ENCODE measurements at regions not wholly inside any gene's neighbourhood (a gene's known extent, or its start where the extent isn't known, plus 50 kb on each side); places are given as distances from the start of the nearest gene placed in this dataset.

DNA sequence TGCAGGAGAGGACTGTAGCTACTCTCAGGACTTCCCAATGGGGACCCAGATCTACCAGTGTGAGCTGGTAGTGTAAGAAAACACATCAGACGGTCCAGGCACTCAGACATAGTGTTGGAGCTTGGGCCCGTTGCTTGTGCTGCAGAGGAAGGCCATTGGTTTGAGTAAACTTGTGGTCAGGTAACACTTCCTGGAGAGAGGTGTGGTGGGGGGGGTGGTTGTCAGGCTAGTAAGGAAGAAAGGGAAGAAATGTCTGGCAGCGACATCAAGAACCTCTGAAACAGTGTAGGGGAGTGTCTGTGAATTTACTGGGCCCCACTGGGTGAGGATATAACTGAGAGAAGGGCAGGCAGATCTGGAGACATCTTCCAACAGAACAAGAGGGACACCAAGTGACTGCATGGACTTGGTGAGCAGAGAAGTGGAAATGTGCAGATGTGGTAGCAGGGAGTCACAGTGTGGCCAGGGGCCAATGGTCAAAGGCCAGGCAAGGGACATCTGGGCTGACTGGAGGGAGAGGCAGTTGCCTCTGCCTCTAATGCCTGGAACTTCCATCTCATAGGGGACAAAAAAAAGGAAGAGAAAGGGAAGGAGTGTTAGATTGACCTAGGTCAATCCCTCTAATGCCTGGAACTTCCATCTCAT is 63.7 kb upstream of the MRPS22 start:
- Histone ChIP-seq H3K4me1 (ENCODE audit: insufficient read depth, insufficient read length) (no peaks in the 10 kb centered on the region), H3K4me3 (ENCODE audit: insufficient read length, low read depth) (no peak overlapping the region), H3K9me3 (ENCODE audit: insufficient read depth, low read length) (peaks cover 4% of the 10 kb centered on the region; the same call in 1 of the 2 replicates), H3K36me3 (ENCODE audit: insufficient read depth, insufficient read length, low read length) (no peaks in the 10 kb centered on the region), H3K9ac (ENCODE audit: insufficient read length, low read depth) (no peak overlapping the region), H3K27me3 (ENCODE audit: insufficient read depth, insufficient read length) (no peaks in the 10 kb centered on the region)
- TF ChIP-seq SUZ12 (IDR thresholded peaks at IDR 0.05; ENCODE audit: extremely low read depth, insufficient read depth, insufficient read length) (no peak), ZNF274 (IDR thresholded peaks at IDR 0.05; ENCODE audit: low read depth, low read length) (no peak), YY1 (IDR thresholded peaks at IDR 0.05; ENCODE audit: insufficient read depth, insufficient read length) (no peak)
- no peak for DNase-seq (ENCODE audit: low read depth, low spot score)

DNA sequence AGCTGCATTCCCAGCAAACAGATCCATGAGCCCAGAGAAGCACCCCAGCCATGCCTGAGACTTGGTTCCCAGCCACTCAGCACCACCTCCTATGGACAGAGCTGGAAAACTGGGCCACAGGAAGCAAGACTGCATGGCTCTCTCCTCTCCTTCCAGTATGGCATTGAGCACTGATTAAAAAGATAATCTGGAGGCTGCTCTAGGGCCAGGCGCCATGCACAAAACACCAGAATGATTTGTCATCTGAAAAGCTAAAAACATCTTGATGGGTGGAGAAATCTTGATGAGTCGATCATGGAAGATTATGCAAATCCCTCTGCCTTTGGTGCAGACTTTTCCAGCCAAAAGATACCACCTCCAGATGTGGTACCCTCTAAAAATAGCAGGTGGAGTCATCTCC is 62.7 kb upstream of the MRPS22 start:
- Histone ChIP-seq H3K4me1 (ENCODE audit: insufficient read depth, insufficient read length) (no peaks in the 10 kb centered on the region), H3K4me3 (ENCODE audit: insufficient read length, low read depth) (no peak overlapping the region), H3K36me3 (ENCODE audit: insufficient read depth, insufficient read length, low read length) (no peaks in the 10 kb centered on the region), H3K27me3 (ENCODE audit: insufficient read depth, insufficient read length) (no peaks in the 10 kb centered on the region), H3K9ac (ENCODE audit: insufficient read length, low read depth) (no peak overlapping the region), H3K9me3 (ENCODE audit: insufficient read depth, low read length) (peaks cover 4% of the 10 kb centered on the region; the same call in 1 of the 2 replicates)
- TF ChIP-seq YY1 (IDR thresholded peaks at IDR 0.05; ENCODE audit: insufficient read depth, insufficient read length) (no peak), ZNF274 (IDR thresholded peaks at IDR 0.05; ENCODE audit: low read depth, low read length) (no peak), SUZ12 (IDR thresholded peaks at IDR 0.05; ENCODE audit: extremely low read depth, insufficient read depth, insufficient read length) (no peak)
- no peak for DNase-seq (ENCODE audit: low read depth, low spot score)

DNA sequence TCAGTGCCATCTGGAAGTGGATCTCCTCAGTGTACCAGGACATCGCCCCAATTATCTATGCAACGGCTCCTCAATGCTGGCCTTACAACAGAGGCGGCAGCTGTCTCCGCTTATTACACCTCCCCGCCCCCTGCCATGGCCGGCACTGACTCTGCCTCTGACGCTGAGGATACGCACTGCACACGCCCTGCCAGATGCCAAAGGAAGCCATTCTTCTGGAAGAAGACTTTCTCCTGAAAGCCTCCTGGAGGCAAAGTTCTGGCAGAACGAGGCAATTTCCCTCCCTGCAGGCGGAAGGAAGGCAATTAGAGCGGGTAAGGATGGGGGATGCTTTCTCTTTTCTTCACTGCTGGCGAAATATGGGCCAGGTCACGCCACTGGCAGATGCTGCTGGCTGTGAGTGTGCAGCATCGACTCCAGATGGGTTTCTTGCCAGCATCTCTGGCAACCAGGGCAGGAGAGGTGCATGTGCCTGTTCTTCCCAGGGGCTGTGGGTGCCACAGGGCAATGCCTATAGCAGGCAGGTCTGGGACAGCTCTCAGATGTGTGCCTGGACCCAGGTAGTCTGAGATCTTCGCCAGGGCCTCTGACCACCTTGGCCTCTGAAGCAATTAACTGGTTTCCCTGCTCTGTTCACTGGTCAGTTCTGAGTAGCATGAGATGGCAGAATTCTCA is 62.2 kb upstream of the MRPS22 start:
- Histone ChIP-seq H3K9ac (ENCODE audit: insufficient read length, low read depth) (no peak overlapping the region), H3K36me3 (ENCODE audit: insufficient read depth, insufficient read length, low read length) (no peaks in the 10 kb centered on the region), H3K9me3 (ENCODE audit: insufficient read depth, low read length) (peaks cover 3% of the 10 kb centered on the region; the same call in 1 of the 2 replicates), H3K27me3 (ENCODE audit: insufficient read depth, insufficient read length) (no peaks in the 10 kb centered on the region), H3K4me3 (ENCODE audit: insufficient read length, low read depth) (no peak overlapping the region), H3K4me1 (ENCODE audit: insufficient read depth, insufficient read length) (peaks cover 3% of the 10 kb centered on the region)
- DNase-seq (ENCODE audit: low read depth, low spot score): no peak
- TF ChIP-seq SUZ12 (IDR thresholded peaks at IDR 0.05; ENCODE audit: extremely low read depth, insufficient read depth, insufficient read length) (no peak), ZNF274 (IDR thresholded peaks at IDR 0.05; ENCODE audit: low read depth, low read length) (no peak), YY1 (IDR thresholded peaks at IDR 0.05; ENCODE audit: insufficient read depth, insufficient read length) (no peak)

DNA sequence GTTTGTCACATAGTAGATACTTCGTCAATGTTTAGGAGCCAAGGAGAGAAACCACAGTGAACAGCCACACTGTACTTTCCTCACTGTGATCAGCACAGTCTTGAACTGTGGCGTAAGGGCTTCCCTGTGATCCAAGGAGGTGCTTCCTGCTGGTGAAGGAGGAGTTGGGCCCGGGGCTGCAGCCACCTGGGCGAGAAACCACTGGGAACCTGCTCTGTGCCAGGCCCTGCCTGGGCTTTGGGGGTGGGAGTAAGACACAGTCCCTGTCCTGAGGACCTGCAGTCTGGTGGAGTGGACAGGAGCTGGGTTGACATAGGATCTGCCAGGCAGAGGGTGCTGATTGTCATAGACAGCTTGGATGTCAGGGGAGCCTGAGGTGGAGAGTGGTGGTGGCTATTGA is 60.5 kb upstream of the MRPS22 start:
- peaks cover 3% of the 10 kb centered on the region for H3K4me1 ChIP-seq (ENCODE audit: insufficient read depth, insufficient read length)
- H3K36me3 ChIP-seq (ENCODE audit: insufficient read depth, insufficient read length, low read length): no peaks in the 10 kb centered on the region
- no peaks in the 10 kb centered on the region for H3K27me3 ChIP-seq (ENCODE audit: insufficient read depth, insufficient read length)
- DNase-seq (ENCODE audit: low read depth, low spot score): no peak
- TF ChIP-seq YY1 (IDR thresholded peaks at IDR 0.05; ENCODE audit: insufficient read depth, insufficient read length) (no peak), SUZ12 (IDR thresholded peaks at IDR 0.05; ENCODE audit: extremely low read depth, insufficient read depth, insufficient read length) (no peak), ZNF274 (IDR thresholded peaks at IDR 0.05; ENCODE audit: low read depth, low read length) (no peak)
- no peaks in the 10 kb centered on the region for H3K9me3 ChIP-seq (ENCODE audit: insufficient read depth, low read length)
- H3K9ac ChIP-seq (ENCODE audit: insufficient read length, low read depth): no peak overlapping the region
- H3K4me3 ChIP-seq (ENCODE audit: insufficient read length, low read depth): no peak overlapping the region

DNA sequence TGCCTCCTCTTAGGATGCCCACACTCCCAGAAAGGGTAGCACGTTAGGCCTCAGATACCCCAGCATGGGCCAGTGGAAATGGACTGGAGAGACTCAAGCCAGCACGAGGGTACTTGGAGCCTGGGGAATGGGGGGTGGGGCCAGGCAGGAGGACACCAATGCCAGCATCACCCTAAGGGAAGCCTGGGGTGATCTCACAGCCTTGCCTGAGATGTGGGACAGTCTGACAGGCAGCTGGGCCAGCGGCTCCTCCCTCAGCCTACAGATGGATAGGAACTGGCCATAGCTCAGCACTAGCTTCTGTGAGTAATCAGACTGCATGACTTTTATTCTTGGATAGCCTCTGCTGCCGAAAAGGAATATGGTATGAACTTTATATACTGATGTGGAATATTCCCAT is 59.6 kb upstream of the MRPS22 start:
- H3K4me3 ChIP-seq (ENCODE audit: insufficient read length, low read depth): no peak overlapping the region
- H3K9me3 ChIP-seq (ENCODE audit: insufficient read depth, low read length): no peaks in the 10 kb centered on the region
- no peak overlapping the region for H3K9ac ChIP-seq (ENCODE audit: insufficient read length, low read depth)
- no peaks in the 10 kb centered on the region for H3K36me3 ChIP-seq (ENCODE audit: insufficient read depth, insufficient read length, low read length)
- TF ChIP-seq YY1 (IDR thresholded peaks at IDR 0.05; ENCODE audit: insufficient read depth, insufficient read length): no peak
- TF ChIP-seq ZNF274 (IDR thresholded peaks at IDR 0.05; ENCODE audit: low read depth, low read length): no peak
- TF ChIP-seq SUZ12 (IDR thresholded peaks at IDR 0.05; ENCODE audit: extremely low read depth, insufficient read depth, insufficient read length): no peak
- no peak for DNase-seq (ENCODE audit: low read depth, low spot score)
- no peaks in the 10 kb centered on the region for H3K27me3 ChIP-seq (ENCODE audit: insufficient read depth, insufficient read length)
- peaks cover 3% of the 10 kb centered on the region for H3K4me1 ChIP-seq (ENCODE audit: insufficient read depth, insufficient read length)

DNA sequence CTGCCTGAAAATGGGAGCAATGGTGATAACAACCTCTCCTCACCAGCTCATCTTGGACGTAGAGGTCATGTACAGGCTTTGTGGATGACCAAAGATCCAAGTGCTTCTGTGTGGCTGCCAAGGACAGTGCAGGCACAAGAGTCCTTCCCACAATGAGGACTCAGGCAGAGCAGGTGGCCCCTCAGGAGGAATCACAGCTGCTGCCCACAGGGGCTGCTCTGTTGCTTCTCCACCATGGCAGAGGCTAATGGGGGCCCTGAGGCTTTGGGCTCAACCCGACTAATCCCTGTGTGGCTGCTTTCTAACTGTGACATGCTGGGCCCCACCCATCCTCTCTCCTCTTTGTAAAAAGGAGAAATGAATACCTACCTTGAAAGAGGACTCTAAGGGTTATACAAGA is 58.1 kb upstream of the MRPS22 start:
- H3K4me1 ChIP-seq (ENCODE audit: insufficient read depth, insufficient read length): peaks cover 4% of the 10 kb centered on the region
- H3K36me3 ChIP-seq (ENCODE audit: insufficient read depth, insufficient read length, low read length): no peaks in the 10 kb centered on the region
- no peaks in the 10 kb centered on the region for H3K27me3 ChIP-seq (ENCODE audit: insufficient read depth, insufficient read length)
- no peak overlapping the region for H3K9ac ChIP-seq (ENCODE audit: insufficient read length, low read depth)
- no peak overlapping the region for H3K4me3 ChIP-seq (ENCODE audit: insufficient read length, low read depth)
- no peak for TF ChIP-seq YY1 (IDR thresholded peaks at IDR 0.05; ENCODE audit: insufficient read depth, insufficient read length)
- no peaks in the 10 kb centered on the region for H3K9me3 ChIP-seq (ENCODE audit: insufficient read depth, low read length)
- DNase-seq (ENCODE audit: low read depth, low spot score): no peak

DNA sequence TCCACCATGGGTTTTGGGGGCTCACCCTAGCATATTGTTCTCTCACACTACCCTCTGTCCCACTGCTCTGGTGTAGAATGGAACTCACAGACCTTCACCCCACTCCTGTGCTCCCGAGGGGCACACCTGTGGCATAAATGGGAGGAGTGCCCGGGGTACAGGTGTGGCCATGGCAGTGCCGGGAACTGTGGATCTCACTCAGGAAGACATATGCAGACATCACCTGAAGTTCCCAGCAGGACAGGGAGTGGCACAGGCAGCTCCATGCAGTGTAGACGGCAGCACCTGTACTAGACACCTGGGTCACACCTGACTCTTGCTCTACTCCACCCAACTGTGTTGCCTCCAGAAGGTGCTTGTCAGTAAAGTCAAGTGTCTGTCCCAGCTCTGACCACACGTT is 57.6 kb upstream of the MRPS22 start:
- TF ChIP-seq YY1 (IDR thresholded peaks at IDR 0.05; ENCODE audit: insufficient read depth, insufficient read length) (no peak), SUZ12 (IDR thresholded peaks at IDR 0.05; ENCODE audit: extremely low read depth, insufficient read depth, insufficient read length) (no peak), ZNF274 (IDR thresholded peaks at IDR 0.05; ENCODE audit: low read depth, low read length) (no peak)
- Histone ChIP-seq H3K36me3 (ENCODE audit: insufficient read depth, insufficient read length, low read length) (no peaks in the 10 kb centered on the region), H3K9ac (ENCODE audit: insufficient read length, low read depth) (no peak overlapping the region), H3K27me3 (ENCODE audit: insufficient read depth, insufficient read length) (no peaks in the 10 kb centered on the region), H3K9me3 (ENCODE audit: insufficient read depth, low read length) (no peaks in the 10 kb centered on the region), H3K4me1 (ENCODE audit: insufficient read depth, insufficient read length) (peaks cover 4% of the 10 kb centered on the region), H3K4me3 (ENCODE audit: insufficient read length, low read depth) (no peak overlapping the region)
- DNase-seq (ENCODE audit: low read depth, low spot score): no peak
